ENCODE measurements at regions not wholly inside any gene's neighbourhood (a gene's known extent, or its start where the extent isn't known, plus 50 kb on each side); places are given as distances from the start of the nearest gene placed in this dataset.
"Not testable (repeated sequence)": the region's sequence is repeated elsewhere in the genome, so short reads cannot be mapped to it uniquely, and the experiment has no call there.

GRCh38 chr19:31049431-31049830 lies 299.8 kb downstream of the TSHZ3 start:
- Histone ChIP-seq H3K27me3 (replicated peaks; ENCODE audit: control insufficient read depth, insufficient read depth, low read length) (no peaks in the 10 kb centered on the region), H3K4me3 (replicated peaks; ENCODE audit: low read depth, low read length) (no peak overlapping the region), H3K36me3 (ENCODE audit: control insufficient read depth, insufficient read depth, low read length) (no peaks in the 10 kb centered on the region)
- no peak for DNase-seq (ENCODE audit: extremely low read depth, insufficient read length)
- TF ChIP-seq, protein P1, sequence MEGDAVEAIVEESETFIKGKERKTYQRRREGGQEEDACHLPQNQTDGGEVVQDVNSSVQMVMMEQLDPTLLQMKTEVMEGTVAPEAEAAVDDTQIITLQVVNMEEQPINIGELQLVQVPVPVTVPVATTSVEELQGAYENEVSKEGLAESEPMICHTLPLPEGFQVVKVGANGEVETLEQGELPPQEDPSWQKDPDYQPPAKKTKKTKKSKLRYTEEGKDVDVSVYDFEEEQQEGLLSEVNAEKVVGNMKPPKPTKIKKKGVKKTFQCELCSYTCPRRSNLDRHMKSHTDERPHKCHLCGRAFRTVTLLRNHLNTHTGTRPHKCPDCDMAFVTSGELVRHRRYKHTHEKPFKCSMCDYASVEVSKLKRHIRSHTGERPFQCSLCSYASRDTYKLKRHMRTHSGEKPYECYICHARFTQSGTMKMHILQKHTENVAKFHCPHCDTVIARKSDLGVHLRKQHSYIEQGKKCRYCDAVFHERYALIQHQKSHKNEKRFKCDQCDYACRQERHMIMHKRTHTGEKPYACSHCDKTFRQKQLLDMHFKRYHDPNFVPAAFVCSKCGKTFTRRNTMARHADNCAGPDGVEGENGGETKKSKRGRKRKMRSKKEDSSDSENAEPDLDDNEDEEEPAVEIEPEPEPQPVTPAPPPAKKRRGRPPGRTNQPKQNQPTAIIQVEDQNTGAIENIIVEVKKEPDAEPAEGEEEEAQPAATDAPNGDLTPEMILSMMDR (IDR thresholded peaks at IDR 0.05; ENCODE audit: insufficient read depth, low read length, poor library complexity, severe bottlenecking) = no peak

GRCh38 chr19:31046024-31046423 lies 303.2 kb downstream of the TSHZ3 start:
- TF ChIP-seq, protein P1 (IDR thresholded peaks at IDR 0.05; ENCODE audit: insufficient read depth, low read length, poor library complexity, severe bottlenecking) = no peak
- no peaks in the 10 kb centered on the region for H3K27me3 ChIP-seq (replicated peaks; ENCODE audit: control insufficient read depth, insufficient read depth, low read length)
- no peak for DNase-seq (ENCODE audit: extremely low read depth, insufficient read length)
- H3K36me3 ChIP-seq (ENCODE audit: control insufficient read depth, insufficient read depth, low read length) = no peaks in the 10 kb centered on the region
- H3K4me3 ChIP-seq (replicated peaks; ENCODE audit: low read depth, low read length) = no peak overlapping the region

DNA sequence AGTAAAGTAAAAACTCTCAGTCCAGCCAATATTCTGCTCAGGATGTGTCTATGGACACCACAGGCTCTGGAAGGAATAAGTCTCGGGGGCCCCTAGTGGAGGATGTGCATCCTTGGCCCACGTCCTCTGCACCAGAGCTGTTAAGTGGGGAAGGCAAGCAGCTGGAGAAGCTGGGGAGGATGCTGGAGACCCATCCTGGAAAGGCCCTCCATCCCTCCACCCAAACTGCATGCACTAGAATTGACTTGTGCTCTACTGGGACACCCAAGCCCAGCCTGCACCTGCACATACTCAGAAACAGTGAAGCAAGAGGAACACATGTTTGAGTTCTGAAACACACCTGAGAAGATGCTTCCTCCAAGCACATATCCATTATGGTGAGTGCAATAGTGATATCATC lies 307.8 kb downstream of the TSHZ3 start:
- TF ChIP-seq, protein P1 (IDR thresholded peaks at IDR 0.05; ENCODE audit: insufficient read depth, low read length, poor library complexity, severe bottlenecking) = no peak
- H3K4me3 ChIP-seq (replicated peaks; ENCODE audit: low read depth, low read length) = no peak overlapping the region
- no peaks in the 10 kb centered on the region for H3K36me3 ChIP-seq (ENCODE audit: control insufficient read depth, insufficient read depth, low read length)
- no peaks in the 10 kb centered on the region for H3K27me3 ChIP-seq (replicated peaks; ENCODE audit: control insufficient read depth, insufficient read depth, low read length)
- no peak for DNase-seq (ENCODE audit: extremely low read depth, insufficient read length)

GRCh38 chr19:31039151-31039550 lies 310.1 kb downstream of the TSHZ3 start:
- Histone ChIP-seq H3K27me3 (replicated peaks; ENCODE audit: control insufficient read depth, insufficient read depth, low read length) (no peaks in the 10 kb centered on the region), H3K36me3 (ENCODE audit: control insufficient read depth, insufficient read depth, low read length) (no peaks in the 10 kb centered on the region), H3K4me3 (replicated peaks; ENCODE audit: low read depth, low read length) (no peak overlapping the region)
- TF ChIP-seq, protein P1 (IDR thresholded peaks at IDR 0.05; ENCODE audit: insufficient read depth, low read length, poor library complexity, severe bottlenecking) = no peak
- no peak for DNase-seq (ENCODE audit: extremely low read depth, insufficient read length)

DNA sequence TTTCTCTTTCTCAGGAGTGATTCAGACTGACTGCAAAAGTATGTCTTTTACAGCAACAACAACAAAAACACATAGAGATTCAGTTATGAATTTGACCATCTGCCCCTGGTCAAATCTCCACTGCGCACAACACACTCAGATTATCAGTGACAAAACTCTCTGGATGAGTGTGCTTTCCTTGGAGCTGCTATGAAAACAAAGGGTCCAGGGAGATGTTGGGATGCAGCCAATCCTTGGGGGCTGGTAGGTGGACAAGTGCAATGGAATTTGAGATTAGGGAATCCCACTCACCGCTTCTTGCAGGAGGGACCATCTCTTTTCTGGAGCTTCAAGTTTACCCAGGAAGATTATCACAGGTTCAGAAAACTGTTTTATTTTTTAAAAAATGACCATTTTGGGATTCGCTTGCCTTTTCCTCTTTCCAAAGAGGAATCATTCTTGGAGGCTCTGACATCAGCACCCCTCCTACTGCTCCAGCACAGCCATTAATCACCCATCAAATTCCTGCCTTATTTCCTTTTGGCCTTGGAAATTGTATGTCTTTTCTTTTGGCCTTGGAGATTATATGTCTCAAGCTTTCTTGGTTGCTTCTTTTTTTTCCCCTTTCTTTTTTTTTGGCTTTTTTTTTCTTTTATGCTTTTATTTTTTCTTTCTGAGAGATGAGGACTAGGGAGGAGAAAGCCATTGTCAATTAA lies 311.8 kb downstream of the TSHZ3 start:
- TF ChIP-seq, protein P1 (IDR thresholded peaks at IDR 0.05; ENCODE audit: insufficient read depth, low read length, poor library complexity, severe bottlenecking) = no peak
- no peak overlapping the region for H3K4me3 ChIP-seq (replicated peaks; ENCODE audit: low read depth, low read length)
- H3K27me3 ChIP-seq (replicated peaks; ENCODE audit: control insufficient read depth, insufficient read depth, low read length) = no peaks in the 10 kb centered on the region
- no peaks in the 10 kb centered on the region for H3K36me3 ChIP-seq (ENCODE audit: control insufficient read depth, insufficient read depth, low read length)
- no peak for DNase-seq (ENCODE audit: extremely low read depth, insufficient read length)

GRCh38 chr19:31031455-31031854 lies 317.8 kb downstream of the TSHZ3 start:
- not testable (repeated sequence) for H3K36me3 ChIP-seq (ENCODE audit: control insufficient read depth, insufficient read depth, low read length); DNase-seq (ENCODE audit: extremely low read depth, insufficient read length); H3K4me3 ChIP-seq (replicated peaks; ENCODE audit: low read depth, low read length); H3K27me3 ChIP-seq (replicated peaks; ENCODE audit: control insufficient read depth, insufficient read depth, low read length)
